ENCODE measurements at regions not wholly inside any gene's neighbourhood (a gene's known extent, or its start where the extent isn't known, plus 50 kb on each side); places are given as distances from the start of the nearest gene placed in this dataset.

DNA sequence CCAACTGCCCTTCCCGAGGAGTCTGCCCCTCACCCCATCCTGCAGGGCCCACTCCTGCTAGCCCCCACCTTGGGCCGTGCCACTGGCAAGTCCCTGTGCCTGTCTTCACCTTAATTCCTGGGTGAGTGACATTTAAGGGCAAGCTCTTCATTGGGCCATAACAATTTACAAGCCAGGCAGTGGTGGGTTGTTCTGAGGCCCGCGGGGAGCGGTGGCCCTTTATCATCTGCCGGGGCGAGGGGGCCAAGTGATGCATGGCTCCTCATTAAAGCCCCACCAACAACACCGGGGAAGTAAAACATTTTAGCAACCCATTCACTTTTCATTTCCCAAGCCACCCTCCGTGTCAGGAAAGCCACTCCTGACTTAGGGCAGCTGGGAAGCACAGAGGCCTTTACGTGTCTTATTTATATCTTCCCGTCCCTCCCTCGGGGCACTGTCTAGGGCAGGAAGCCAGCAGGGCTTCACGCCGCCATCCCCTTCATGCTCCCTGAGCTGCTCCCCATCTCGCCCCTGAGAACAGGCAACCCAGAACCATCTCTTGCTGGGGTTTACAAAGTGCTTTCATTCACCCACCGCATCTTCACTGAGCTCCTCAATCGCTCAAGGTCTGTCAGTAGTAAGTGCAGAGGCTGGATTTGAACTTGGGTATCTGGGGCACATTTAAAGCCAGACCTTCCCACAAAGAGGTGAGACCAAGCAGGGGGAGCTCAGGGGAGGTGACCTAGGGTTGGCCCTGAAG lies 55.5 kb upstream of the CCDC167 start:
- DNase-seq = no peak

DNA sequence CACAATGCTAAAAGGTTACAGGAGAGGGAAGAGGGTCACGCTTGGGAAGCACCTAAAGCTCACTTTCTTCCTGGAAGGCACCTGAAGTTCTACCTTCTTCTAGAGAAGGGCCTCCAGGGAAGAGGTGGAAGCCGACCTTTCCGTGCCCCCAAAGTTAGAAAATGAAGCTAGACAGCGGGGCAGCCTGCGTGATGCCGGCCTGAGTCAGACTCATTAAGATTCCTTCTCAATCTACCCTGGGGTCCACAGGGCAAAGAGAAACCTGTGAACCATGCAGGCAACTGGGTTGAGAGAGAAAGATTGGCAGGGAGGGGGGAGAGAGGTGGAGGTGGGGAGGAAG lies 54.8 kb upstream of the CCDC167 start:
- no peak for DNase-seq

DNA sequence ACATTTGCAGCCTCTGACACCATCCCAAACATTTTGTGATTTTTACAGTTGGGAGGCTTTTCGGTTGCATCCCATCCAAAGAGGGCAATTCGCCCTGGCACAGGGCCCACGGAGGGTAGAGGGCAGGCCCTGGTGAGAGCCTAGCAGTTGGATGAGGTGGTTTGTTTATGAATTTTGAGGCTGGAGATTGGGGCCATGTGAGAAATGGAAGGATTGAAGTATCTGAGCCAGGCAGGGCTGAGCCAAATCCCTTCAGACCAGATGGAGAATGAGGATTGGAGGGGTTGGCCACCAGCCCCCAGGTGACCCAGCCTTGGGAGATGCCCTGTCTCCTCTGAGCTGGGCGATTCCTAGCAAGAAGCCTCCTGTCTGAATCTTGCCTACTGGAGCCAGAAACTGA lies 52.6 kb upstream of the CCDC167 start:
- DNase-seq = no peak

DNA sequence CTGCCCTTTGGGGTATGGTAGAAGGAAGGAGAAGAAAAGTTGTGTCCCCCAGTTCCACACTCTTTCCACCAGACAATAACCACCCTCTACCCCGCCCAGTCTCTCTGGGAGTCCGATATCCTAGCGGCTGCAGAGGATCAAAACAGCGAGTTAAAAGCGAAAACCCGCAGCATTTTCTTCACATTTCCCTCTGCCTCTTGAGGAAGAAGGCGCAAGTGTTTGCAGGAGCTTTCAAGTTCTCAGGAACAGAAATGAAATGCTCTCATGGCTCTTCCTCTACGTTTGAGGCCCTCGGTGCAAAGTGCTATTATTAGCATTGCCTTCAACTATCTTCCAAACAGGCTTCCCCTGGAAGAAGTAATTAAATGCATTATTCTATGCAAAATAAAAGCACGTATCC lies 52.2 kb upstream of the CCDC167 start:
- no peak for DNase-seq

DNA sequence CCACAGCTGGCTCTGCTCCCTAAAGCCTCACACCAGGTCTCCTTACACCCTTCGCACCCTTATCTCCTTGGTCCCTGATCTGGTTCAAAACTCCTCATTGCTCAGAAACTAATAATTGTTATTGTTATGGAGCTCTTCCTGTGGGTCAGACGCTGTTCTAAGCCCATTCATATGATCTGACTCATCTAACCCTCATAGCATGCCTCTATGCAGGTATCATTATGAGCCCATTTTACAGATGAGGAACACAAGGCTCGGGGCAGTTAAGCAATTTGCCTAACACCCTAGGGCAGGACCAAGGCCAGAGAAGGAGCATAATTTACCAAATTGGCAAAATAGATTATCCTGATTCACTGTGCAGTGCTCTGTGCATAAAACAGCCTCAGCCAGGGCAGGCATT lies 51.8 kb upstream of the CCDC167 start:
- DNase-seq = no peak

DNA sequence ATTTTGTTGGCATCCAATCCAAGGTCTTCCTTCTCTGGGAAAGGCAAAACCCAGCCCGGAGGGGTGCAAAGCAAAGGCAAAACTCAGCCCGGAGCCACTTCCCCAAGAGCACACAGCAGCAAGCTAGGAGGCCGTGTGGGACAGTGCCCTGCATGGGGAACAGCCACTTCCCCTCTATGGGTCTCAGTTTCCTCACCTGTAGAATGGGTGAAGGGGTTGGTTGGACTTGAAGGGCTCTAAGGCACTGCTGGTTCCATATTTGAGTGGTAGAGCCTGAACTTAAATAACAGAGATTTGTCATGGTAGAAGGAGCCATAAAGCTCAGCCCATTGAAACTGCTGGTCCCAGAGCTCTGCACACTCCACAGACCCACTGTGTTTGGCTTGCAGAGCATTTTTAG lies 51.3 kb upstream of the CCDC167 start:
- no peak for DNase-seq

DNA sequence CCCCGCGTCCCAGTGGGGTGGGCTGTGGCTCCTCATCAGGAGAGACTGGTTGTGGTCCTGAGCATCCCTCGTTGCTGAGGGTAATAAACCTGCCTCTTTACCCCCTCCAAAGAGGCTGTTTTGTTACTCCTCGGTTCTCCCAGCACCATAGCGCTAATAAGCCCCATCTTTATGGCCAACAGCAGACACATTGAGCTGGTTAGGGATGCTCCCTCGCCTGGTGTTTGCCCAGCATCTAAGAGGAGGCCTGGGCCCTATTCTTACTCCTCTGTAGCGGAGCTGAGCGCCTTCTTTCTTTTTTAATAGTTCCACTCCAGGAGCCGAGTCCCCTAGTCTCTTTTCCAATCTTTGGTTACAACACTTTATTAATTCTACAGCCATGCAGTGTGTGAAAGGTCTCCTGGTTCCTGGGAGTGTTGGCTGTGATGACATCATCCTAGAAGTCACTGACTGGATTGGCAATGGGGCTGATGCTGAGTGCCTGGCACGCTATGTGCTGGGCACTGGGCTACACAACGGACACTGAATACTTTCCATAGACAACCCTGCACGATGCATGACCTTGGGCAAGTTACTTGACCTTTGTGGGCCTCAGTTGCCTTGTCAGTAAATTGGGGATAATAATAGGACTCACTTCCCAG lies 50.6 kb upstream of the CCDC167 start:
- DNase-seq = no peak

DNA sequence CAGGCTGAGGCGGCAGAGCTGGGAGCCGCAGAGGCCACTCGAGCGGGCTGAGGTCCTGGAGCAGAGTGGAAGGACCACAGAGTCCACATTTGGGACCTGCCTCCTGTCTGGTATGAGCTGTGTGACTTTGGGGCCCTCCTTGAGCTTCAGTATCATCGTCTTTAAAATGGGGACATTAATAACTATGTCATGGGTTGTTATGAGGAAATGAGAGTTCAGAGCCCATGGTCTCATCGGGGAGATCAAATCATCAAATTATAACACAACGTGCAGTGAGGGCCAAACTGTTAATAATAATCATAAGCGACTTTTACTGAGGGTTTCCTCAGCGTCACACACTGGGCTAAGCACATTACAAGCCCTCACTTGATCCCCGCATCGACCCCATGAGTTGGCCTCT lies 49.9 kb upstream of the CCDC167 start:
- no peak for DNase-seq
